GM13976 (cell line): ENCODE measurements at regions not wholly inside any gene's neighbourhood (a gene's known extent, or its start where the extent isn't known, plus 50 kb on each side); places are given as distances from the start of the nearest gene placed in this dataset.

Experiments used
- DNase-seq: peaks from one replicate; pipeline ENCODE4 v3.0.0; 2012; ENCODE audit warnings: low spot score
- in situ Hi-C: fragments of 300-500 bp; cut with MboI; formaldehyde crosslinking; loops from one replicate; pipeline ENCODE4 v1.12.0; 2022; ENCODE audit warnings: low sequenced_read_pairs, mixed read lengths, inconsistent platforms; ENCODE audit not compliant: unreplicated experiment
- TF ChIP-seq, protein P1 (sequence below): IDR thresholded peaks from 2 replicates; pipeline ENCODE4 v1.5.1; 2012; ENCODE audit warnings: borderline replicate concordance, mild to moderate bottlenecking; ENCODE audit not compliant: insufficient read depth; ENCODE audit errors: extremely low read depth, missing control alignments, control extremely low read depth

DNA sequence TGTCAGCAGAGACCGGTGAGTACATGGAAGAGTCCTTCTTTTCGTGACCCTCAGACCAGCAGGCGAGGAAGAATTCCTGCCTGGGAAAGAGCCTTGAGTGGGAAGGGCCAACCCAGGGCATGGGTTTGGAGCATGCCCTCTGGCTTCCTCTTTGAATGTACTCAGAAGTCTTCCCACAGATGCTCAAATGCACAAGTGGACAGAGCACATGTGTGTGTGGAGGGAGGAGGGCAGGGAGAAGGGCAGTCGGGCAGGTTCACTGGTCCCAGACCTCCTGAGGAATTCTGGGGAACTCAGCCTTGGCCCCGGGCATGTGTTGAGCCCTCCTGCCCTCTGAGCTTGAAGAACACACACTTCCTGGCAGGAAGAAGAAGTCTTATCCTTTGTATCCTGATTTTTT, 63.2 kb upstream of the HELT start:
- in situ Hi-C loops: no loop called here
- TF ChIP-seq, protein P1, sequence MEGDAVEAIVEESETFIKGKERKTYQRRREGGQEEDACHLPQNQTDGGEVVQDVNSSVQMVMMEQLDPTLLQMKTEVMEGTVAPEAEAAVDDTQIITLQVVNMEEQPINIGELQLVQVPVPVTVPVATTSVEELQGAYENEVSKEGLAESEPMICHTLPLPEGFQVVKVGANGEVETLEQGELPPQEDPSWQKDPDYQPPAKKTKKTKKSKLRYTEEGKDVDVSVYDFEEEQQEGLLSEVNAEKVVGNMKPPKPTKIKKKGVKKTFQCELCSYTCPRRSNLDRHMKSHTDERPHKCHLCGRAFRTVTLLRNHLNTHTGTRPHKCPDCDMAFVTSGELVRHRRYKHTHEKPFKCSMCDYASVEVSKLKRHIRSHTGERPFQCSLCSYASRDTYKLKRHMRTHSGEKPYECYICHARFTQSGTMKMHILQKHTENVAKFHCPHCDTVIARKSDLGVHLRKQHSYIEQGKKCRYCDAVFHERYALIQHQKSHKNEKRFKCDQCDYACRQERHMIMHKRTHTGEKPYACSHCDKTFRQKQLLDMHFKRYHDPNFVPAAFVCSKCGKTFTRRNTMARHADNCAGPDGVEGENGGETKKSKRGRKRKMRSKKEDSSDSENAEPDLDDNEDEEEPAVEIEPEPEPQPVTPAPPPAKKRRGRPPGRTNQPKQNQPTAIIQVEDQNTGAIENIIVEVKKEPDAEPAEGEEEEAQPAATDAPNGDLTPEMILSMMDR: no peak
- DNase-seq: no peak

DNA sequence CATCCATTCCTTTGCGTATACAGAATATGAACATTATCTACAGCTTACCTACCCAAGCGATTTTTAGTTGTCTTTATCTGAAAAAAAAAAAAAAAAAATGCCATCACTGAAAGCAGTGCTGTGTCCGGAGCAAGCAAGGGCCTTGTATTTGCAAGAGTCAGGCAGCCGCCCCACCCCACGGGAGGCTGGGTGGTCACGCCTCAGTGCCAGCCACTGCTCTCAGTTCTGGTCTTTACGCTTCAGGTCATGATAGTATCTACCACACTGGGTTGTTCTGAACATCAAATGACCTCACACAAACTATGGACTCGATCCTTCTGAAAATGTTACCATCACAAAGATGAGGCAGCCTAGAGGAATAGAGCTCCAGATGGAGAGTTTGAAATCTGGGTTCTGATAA, 62.7 kb upstream of the HELT start:
- TF ChIP-seq, protein P1: no peak
- in situ Hi-C loops: no loop called here
- DNase-seq: no peak

DNA sequence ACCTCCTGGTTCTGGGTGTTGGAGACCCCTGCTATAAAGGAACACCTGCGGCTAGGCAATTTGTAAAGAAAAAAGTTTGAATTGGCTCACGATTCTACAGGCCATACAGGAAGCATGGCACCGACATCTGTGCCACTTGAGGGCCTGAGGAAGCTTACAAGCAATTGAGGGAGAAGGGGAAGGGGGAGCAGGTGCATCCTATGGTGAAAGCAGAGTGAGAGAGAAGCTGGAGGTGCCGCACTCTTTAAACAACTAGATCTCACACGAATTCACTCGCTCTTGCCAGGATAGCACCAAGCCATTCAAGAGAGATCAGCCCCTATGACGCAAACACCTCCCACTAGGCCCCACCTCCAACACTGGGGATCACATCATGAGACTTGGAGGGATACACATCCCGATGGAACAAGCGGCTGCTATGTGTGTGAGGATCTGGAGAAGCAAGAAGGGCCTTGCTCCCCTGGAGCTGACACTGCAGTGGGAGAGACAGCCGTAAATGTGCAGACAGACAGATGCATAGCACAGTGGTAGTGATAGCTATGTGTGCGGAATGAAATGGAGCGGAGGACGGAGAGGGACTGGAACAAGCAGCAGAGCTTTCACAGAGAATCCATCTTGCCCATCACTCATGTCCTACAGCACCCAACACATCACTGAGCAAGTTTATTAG, 60.7 kb upstream of the HELT start:
- in situ Hi-C loops: no loop called here
- TF ChIP-seq, protein P1: no peak
- DNase-seq: no peak

DNA sequence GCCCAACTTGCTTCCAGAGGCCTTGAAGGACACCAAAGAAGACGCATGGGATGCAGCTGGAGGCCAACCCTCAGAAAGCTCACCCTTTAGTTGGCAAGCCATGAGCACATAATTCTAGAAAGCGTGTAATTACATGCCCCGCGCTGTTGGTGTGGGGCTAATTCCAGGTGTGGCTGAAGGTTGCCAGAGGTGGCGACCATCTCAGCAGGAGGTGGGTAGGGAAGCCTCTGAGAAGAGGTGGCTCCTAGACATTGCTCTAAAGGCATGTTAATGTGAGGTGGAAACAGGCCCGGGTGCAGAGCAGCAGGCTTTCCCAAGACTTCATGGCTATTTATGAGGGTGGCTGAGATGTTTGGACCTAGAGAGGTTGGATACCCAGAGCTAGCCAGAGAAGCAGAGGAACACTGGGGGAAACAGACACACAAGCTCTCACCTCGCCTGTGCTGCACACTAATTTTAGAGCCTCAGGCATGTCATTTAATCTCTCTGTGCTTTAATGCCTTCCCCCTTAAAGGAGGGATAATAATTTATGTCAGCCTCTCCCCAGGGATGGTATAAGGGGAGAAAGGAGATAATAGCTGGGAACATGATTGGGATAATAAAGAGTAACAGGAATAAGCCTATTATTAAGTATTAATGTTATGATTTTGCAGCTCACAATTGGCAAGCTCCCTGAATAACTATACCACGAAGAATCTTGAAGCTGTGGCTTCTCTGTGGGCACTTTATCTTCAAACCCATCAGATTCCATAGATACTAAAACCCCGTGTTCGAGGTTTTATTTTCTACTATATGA, 60.0 kb upstream of the HELT start:
- in situ Hi-C loops: no loop called here
- DNase-seq: no peak
- TF ChIP-seq, protein P1: no peak

DNA sequence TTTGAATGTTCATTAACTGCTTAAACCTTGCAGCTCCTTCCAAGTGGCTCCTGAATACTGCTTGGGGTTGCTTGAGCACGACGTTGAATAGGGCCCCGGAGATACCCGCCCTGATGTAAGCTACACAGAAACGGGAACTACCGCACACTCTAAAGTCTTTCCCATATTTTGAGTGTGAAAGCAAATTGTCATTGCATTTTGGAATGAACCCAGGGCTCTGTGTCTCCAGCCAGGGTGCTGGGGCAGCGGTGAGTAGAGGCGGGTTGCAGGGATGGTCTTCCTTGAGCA, 59.4 kb upstream of the HELT start:
- in situ Hi-C loops: no loop called here
- DNase-seq: no peak
- TF ChIP-seq, protein P1: no peak

DNA sequence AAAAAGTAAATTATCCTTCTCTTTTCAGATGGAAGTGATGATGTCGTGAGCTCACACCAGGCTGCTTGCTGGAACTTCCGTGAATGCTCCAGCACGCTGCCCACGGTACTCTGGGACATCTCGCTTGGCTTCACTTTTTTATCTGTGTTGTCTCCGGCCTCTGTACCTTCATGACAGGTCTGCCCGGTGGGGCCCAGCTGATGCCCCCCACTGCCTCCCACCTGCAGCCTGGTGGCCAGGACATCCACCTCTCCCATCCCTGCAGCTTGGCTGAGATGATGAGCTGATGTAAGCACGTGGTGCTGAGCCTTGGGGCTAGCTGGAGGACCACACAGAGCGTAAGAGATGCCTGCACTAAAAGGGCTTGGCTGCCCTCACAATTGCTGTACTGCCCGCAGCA, 59.0 kb upstream of the HELT start:
- TF ChIP-seq, protein P1: no peak
- in situ Hi-C loops: no loop called here
- no peak for DNase-seq
